ENCODE measurements at regions not wholly inside any gene's neighbourhood (a gene's known extent, or its start where the extent isn't known, plus 50 kb on each side); places are given as distances from the start of the nearest gene placed in this dataset.

- intact Hi-C loops (cut with micrococcal nuclease), result no loop called here
- Mint-ChIP-seq H3K9me3 (peaks cover 12 to 34% (median 25%) of the 10 kb centered on the region in 7 donors), H3K36me3 (no peaks in the 10 kb centered on the region), H3K27ac (no peak overlapping the region), H3K27me3 (ENCODE audit: low read depth in 3 of 3) (peaks cover 2 to 12% (median 11%) of the 10 kb centered on the region in 3 donors), H3K4me3 (no peak overlapping the region), H3K4me1 (peaks cover 5% of the 10 kb centered on the region)
- DNase-seq, result no peak
- Histone ChIP-seq H3K79me2 (ENCODE audit: insufficient read depth, low read length) (no peaks in the 10 kb centered on the region), H3K9ac (ENCODE audit: insufficient read depth, low read length, poor library complexity, severe bottlenecking) (no peak overlapping the region), H4K20me1 (ENCODE audit: insufficient read depth, low read length) (no peaks in the 10 kb centered on the region), H3K9me3 (replicated peaks in 1 of 2; ENCODE audit: control insufficient read depth in 1 of 2, insufficient read depth in 1 of 2, low read length in 2 of 2) (peaks cover 25 to 34% of the 10 kb centered on the region in 2 donors), H3K4me3 (replicated peaks in 1 of 3; ENCODE audit: low read depth in 2 of 3, low read length in 3 of 3) (no peak overlapping the region), H3K27ac (ENCODE audit: low read depth in 1 of 2, low read length in 2 of 2) (no peak overlapping the region), H3K4me1 (ENCODE audit: control insufficient read depth in 1 of 2, insufficient read depth in 2 of 2, low read length in 2 of 2) (no peaks in the 10 kb centered on the region), H3K4me2 (replicated peaks; ENCODE audit: extremely low read depth, low read length, poor library complexity, severe bottlenecking) (no peak overlapping the region), H3K27me3 (ENCODE audit: control insufficient read depth in 2 of 2, insufficient read depth in 2 of 2, low read length in 2 of 2) (no peaks in the 10 kb centered on the region), H2AFZ (ENCODE audit: insufficient read depth, low read depth, low read length, poor library complexity, severe bottlenecking) (no peak overlapping the region), H3K36me3 (replicated peaks in 1 of 2; ENCODE audit: control insufficient read depth in 1 of 2, insufficient read depth in 2 of 2, low read length in 2 of 2) (no peaks in the 10 kb centered on the region)
- TF ChIP-seq, protein P1, sequence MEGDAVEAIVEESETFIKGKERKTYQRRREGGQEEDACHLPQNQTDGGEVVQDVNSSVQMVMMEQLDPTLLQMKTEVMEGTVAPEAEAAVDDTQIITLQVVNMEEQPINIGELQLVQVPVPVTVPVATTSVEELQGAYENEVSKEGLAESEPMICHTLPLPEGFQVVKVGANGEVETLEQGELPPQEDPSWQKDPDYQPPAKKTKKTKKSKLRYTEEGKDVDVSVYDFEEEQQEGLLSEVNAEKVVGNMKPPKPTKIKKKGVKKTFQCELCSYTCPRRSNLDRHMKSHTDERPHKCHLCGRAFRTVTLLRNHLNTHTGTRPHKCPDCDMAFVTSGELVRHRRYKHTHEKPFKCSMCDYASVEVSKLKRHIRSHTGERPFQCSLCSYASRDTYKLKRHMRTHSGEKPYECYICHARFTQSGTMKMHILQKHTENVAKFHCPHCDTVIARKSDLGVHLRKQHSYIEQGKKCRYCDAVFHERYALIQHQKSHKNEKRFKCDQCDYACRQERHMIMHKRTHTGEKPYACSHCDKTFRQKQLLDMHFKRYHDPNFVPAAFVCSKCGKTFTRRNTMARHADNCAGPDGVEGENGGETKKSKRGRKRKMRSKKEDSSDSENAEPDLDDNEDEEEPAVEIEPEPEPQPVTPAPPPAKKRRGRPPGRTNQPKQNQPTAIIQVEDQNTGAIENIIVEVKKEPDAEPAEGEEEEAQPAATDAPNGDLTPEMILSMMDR (IDR thresholded peaks at IDR 0.05), result no peak
- WGBS (ENCODE audit: insufficient coverage), result no CpG with 5 or more reads among the region's 2 CpGs
These were observed 107.9 kb downstream of the KCNF1 start for GRCh38 chr2:11019614-11020013.

DNA sequence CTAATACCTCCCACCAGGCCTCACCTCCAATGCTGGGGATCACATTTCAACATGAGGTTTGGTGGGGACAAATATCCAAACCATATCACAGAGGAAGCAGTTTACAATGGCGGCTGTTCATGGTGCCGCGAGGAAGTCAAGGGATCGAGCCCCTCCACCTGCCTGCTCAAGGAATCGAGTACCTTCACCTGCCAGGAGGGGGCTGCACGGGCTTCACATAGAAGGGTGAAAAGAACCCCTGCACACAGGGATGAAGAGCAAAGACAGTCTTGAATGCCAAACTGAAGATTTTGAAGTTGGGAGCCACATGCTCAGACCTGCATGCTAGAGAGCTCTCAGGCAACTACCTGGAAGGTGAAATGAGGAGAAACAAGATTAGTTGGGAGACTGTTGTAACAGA lies 110.3 kb downstream of the KCNF1 start:
- Histone ChIP-seq H3K9me3 (replicated peaks in 1 of 2; ENCODE audit: control insufficient read depth in 1 of 2, insufficient read depth in 1 of 2, low read length in 2 of 2) (peaks cover 23 to 30% of the 10 kb centered on the region in 2 donors), H3K9ac (ENCODE audit: insufficient read depth, low read length, poor library complexity, severe bottlenecking) (no peak overlapping the region), H3K4me1 (ENCODE audit: control insufficient read depth in 1 of 2, insufficient read depth in 2 of 2, low read length in 2 of 2) (no peaks in the 10 kb centered on the region), H3K36me3 (replicated peaks in 1 of 2; ENCODE audit: control insufficient read depth in 1 of 2, insufficient read depth in 2 of 2, low read length in 2 of 2) (no peaks in the 10 kb centered on the region), H3K27me3 (ENCODE audit: control insufficient read depth in 2 of 2, insufficient read depth in 2 of 2, low read length in 2 of 2) (no peaks in the 10 kb centered on the region), H4K20me1 (ENCODE audit: insufficient read depth, low read length) (no peaks in the 10 kb centered on the region), H3K4me3 (replicated peaks in 1 of 3; ENCODE audit: low read depth in 2 of 3, low read length in 3 of 3) (no peak overlapping the region), H3K27ac (ENCODE audit: low read depth in 1 of 2, low read length in 2 of 2) (no peak overlapping the region), H3K4me2 (replicated peaks; ENCODE audit: extremely low read depth, low read length, poor library complexity, severe bottlenecking) (no peak overlapping the region), H3K79me2 (ENCODE audit: insufficient read depth, low read length) (no peaks in the 10 kb centered on the region), H2AFZ (ENCODE audit: insufficient read depth, low read depth, low read length, poor library complexity, severe bottlenecking) (no peak overlapping the region)
- H3K36me3 Mint-ChIP-seq, result no peaks in the 10 kb centered on the region
- H3K4me3 Mint-ChIP-seq, result no peak overlapping the region
- H3K9me3 Mint-ChIP-seq, result peaks cover 12 to 28% (median 22%) of the 10 kb centered on the region in 7 donors
- H3K27me3 Mint-ChIP-seq (ENCODE audit: low read depth in 3 of 3), result peaks cover 2 to 12% (median 5%) of the 10 kb centered on the region in 3 donors
- H3K4me1 Mint-ChIP-seq, result peaks cover 6% of the 10 kb centered on the region
- intact Hi-C loops (cut with micrococcal nuclease), result no loop called here
- H3K27ac Mint-ChIP-seq, result no peak overlapping the region
- TF ChIP-seq, protein P1 (IDR thresholded peaks at IDR 0.05), result no peak
- no peak for DNase-seq
- no CpG with 5 or more reads among the region's 6 CpGs for WGBS (ENCODE audit: insufficient coverage)

All from CD14-positive monocyte (primary cell).